ENCODE measurements at regions not wholly inside any gene's neighbourhood (a gene's known extent, or its start where the extent isn't known, plus 50 kb on each side); places are given as distances from the start of the nearest gene placed in this dataset.

- H4K20me1 ChIP-seq (ENCODE audit: control insufficient read depth, insufficient read depth): no peaks in the 10 kb centered on the region
- peak overlapping the region; percentile 56 for H3K4me2 ChIP-seq (ENCODE audit: control insufficient read depth, insufficient read depth)
- H2AFZ ChIP-seq (ENCODE audit: control insufficient read depth, low read depth, low read length): no peak overlapping the region
- peaks cover 22% of the 10 kb centered on the region for H3K4me1 ChIP-seq (ENCODE audit: control insufficient read depth, insufficient read depth, low read length)
- DNase-seq (ENCODE audit: low read depth, low spot score) (no peak), FAIRE-seq (peak; percentile 65), ATAC-seq (peak; percentile 60)
- no TSS peak for BruUV-seq (replicated peaks)
- no peak overlapping the region for H3K27ac ChIP-seq (ENCODE audit: control insufficient read depth, insufficient read depth)
- intact Hi-C loops (cut with micrococcal nuclease; ENCODE audit: unreplicated experiment) (no loop called here), in situ Hi-C loops (cut with MboI) (no loop called here)
- no peaks in the 10 kb centered on the region for H3K79me2 ChIP-seq (ENCODE audit: control insufficient read depth, insufficient read depth, low read length)
- RAD21 ChIA-PET (ENCODE audit: unreplicated experiment): no interaction called here
- no peak overlapping the region for H3K4me3 ChIP-seq
- H3K36me3 ChIP-seq (ENCODE audit: control insufficient read depth in 2 of 2, insufficient read depth in 2 of 2, low read length in 1 of 2): no peaks in the 10 kb centered on the region
- CTCF ChIA-PET: no interaction called here
- POLR2A ChIA-PET: no interaction called here
- H3K9me3 ChIP-seq (replicated peaks; ENCODE audit: control insufficient read depth, insufficient read depth, low read length): no peaks in the 10 kb centered on the region
- TF ChIP-seq RUNX3 (IDR thresholded peaks at IDR 0.05; ENCODE audit: low read length) (peak; percentile 56), POU2F2 (IDR thresholded peaks at IDR 0.05; ENCODE audit: borderline replicate concordance, low read depth, low read length) (peak; percentile 61; the same call in 1 of the 3 replicates), MEF2A (IDR thresholded peaks at IDR 0.05; ENCODE audit: insufficient read depth, low read depth, low read length) (peak; percentile 81), PRDM15 (CRISPR knock-in tag; IDR thresholded peaks at IDR 0.05) (no peak), EED (IDR thresholded peaks at IDR 0.05; ENCODE audit: low read depth) (0 out of 2 replicates have a peak, but pooled peaks have one; percentile 48)
- SMC1A ChIA-PET (ENCODE audit: uncharacterized antibody, unreplicated experiment): no interaction called here
- no peak overlapping the region for H3K9ac ChIP-seq (ENCODE audit: control insufficient read depth, insufficient read depth, low read length)
- WGBS (ENCODE audit: insufficient coverage, insufficient replicate concordance, low lambda C conversion rate, missing lambda C conversion rate): 22% methylated on average over 16 of the region's 16 CpGs
- H3K27me3 ChIP-seq (replicated peaks in 1 of 2; ENCODE audit: control insufficient read depth in 2 of 2, insufficient read depth in 2 of 2, low read length in 1 of 2): no peaks in the 10 kb centered on the region
These were observed 95.9 kb downstream of the METRNL start for GRCh38 chr17:83175119-83175821.

Measured in GM12878 (cell line).